ENCODE measurements at regions not wholly inside any gene's neighbourhood (a gene's known extent, or its start where the extent isn't known, plus 50 kb on each side); places are given as distances from the start of the nearest gene placed in this dataset.
A peak's percentile ranks its signal among the peaks of the same experiment; 100 is the strongest.

DNA sequence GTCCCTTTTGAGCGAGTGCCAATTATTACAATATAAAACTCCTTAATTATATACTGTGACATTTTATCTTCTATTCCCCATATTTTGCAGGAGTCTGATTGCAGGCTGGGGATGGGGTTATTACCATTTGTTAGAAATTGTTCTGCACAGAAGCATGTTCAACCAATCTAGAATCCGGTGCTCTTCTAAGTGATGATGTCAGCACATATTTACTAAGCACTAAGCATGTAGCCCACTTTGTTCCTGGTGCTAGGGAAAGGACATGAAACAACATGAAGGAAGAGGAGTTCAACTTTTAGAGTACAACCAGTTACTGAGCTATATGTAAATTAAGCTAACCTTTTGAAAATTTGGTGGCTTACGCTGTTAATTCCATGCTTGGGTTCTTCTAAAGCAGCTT, 52.8 kb upstream of the IL1RAPL2 start:
- no peak overlapping the region for H3K4me3 ChIP-seq (ENCODE audit: low read depth, low read length)
- no peak for DNase-seq (ENCODE audit: low read depth)
- TF ChIP-seq, protein P1, sequence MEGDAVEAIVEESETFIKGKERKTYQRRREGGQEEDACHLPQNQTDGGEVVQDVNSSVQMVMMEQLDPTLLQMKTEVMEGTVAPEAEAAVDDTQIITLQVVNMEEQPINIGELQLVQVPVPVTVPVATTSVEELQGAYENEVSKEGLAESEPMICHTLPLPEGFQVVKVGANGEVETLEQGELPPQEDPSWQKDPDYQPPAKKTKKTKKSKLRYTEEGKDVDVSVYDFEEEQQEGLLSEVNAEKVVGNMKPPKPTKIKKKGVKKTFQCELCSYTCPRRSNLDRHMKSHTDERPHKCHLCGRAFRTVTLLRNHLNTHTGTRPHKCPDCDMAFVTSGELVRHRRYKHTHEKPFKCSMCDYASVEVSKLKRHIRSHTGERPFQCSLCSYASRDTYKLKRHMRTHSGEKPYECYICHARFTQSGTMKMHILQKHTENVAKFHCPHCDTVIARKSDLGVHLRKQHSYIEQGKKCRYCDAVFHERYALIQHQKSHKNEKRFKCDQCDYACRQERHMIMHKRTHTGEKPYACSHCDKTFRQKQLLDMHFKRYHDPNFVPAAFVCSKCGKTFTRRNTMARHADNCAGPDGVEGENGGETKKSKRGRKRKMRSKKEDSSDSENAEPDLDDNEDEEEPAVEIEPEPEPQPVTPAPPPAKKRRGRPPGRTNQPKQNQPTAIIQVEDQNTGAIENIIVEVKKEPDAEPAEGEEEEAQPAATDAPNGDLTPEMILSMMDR (IDR thresholded peaks at IDR 0.05; ENCODE audit: insufficient read depth, low read depth, low read length, missing control alignments) = no peak

DNA sequence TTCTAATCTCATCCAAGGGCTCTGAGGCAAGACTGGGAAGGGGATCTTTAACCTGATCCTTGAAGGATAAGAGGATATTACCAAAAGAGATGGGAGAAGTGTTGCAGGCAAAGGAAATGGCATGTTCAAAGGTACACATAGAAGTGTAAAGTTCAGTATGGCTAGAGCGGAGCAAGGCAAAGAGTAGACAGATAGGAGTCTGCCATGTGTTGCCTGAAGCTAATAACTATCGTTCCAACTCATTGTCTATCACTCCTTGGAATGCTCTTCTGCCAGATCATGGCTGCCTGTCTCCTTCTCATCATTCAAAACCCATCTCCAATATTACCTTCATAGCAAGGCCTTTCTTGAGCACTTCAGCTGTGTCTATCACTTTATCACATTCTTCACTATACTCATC, 55.2 kb upstream of the IL1RAPL2 start:
- TF ChIP-seq, protein P1 (IDR thresholded peaks at IDR 0.05; ENCODE audit: insufficient read depth, low read depth, low read length, missing control alignments) = no peak
- no peak overlapping the region for H3K4me3 ChIP-seq (ENCODE audit: low read depth, low read length)
- no peak for DNase-seq (ENCODE audit: low read depth)

DNA sequence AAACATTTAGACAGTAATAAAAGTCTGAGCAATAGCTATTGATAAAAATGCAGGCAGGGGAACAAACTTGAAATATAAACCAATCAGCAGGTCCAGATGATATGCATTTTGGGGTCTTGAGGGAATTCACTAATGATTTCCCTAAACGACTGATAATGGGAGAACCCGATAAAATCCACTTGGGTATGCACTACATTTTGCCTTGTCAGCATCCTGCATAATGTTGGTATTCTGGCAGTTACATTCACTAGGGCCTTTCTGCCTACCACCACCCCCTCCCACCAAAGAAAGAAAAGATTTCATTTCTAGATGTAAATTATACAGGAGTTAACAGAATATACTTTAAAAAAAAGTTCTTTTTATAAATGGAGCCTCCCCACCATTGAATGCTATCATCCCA, 63.5 kb upstream of the IL1RAPL2 start:
- no peak overlapping the region for H3K4me3 ChIP-seq (ENCODE audit: low read depth, low read length)
- TF ChIP-seq, protein P1 (IDR thresholded peaks at IDR 0.05; ENCODE audit: insufficient read depth, low read depth, low read length, missing control alignments) = no peak
- no peak for DNase-seq (ENCODE audit: low read depth)

DNA sequence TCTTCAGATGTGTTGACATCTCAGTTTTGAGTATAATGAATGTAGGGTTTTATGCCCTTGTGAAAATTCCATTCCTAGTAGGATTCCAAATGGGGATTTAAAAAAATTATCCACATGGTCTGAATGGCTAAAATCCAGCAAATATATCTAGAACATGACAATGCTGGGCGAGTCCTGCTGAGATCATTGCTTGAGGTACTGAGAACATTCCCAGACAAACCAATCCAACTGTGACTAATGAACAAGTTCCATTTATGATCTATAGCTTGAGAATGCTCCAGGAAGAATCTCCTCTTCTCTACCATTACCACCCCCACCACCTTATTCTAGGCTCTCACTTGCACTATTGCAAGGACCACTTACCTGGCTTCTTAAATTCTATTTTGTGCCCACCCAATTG, 77.2 kb upstream of the IL1RAPL2 start:
- DNase-seq (ENCODE audit: low read depth) = no peak
- TF ChIP-seq, protein P1 (IDR thresholded peaks at IDR 0.05; ENCODE audit: insufficient read depth, low read depth, low read length, missing control alignments) = no peak
- no peak overlapping the region for H3K4me3 ChIP-seq (ENCODE audit: low read depth, low read length)

DNA sequence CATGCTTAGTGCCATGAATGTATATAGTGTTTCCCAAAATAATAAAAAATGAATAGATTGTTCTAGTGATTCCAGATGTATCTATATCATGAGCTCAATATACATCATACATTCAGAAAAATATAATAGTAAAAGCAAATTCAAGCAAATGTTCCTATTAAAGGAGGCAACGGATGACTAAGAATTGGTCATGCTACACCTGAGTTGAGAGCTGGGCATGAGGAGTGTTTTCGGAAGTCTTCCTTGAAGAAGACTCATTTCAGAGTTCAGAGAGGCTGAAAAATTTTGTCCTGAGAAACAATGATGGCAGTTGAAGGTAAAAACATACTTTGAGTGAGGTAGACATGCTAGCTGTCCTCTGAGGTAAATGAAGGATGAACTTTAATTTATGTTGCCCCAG, 79.3 kb upstream of the IL1RAPL2 start:
- TF ChIP-seq, protein P1 (IDR thresholded peaks at IDR 0.05; ENCODE audit: insufficient read depth, low read depth, low read length, missing control alignments) = no peak
- no peak for DNase-seq (ENCODE audit: low read depth)
- H3K4me3 ChIP-seq (ENCODE audit: low read depth, low read length) = no peak overlapping the region

DNA sequence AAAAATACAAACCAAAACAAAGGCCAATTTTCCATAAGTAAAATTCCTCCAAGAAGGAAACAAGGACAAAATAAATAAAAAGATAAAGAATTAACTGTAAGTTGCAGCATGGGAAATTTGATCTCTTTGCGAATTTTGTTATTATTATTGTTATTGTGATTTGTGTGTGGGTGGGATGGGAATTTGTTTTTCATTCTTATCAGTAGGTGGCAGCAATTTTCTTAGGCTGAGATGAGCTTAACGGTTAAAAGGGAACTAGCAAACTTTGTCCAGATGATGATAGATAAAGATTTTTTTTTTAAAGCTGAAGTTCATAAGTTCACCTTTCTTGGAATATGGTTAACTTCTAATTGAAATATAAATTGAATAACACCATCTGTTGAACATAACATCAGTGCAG, 83.2 kb upstream of the IL1RAPL2 start:
- no peak overlapping the region for H3K4me3 ChIP-seq (ENCODE audit: low read depth, low read length)
- DNase-seq (ENCODE audit: low read depth) = no peak
- TF ChIP-seq, protein P1 (IDR thresholded peaks at IDR 0.05; ENCODE audit: insufficient read depth, low read depth, low read length, missing control alignments) = peak; percentile 1

DNA sequence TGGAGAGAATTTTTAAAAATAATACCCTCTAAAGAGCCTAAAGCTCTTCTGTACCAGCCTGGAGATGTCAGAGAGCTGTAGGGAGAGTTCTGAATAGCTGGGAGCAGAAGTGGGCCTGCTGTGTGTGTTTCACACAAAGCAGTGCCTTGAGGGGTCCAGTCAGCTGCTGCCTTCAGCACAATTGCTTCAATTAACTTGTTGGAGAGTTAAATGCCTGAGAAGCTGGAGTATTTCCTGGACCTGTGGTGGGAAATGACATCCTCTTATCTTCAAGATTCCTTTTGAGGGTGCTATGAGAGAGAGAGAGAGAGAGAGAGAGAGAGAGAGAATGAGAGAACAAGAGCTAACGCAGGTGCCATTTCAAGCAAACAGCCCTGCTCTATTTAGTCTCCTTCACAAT, 96.2 kb upstream of the IL1RAPL2 start:
- TF ChIP-seq, protein P1 (IDR thresholded peaks at IDR 0.05; ENCODE audit: insufficient read depth, low read depth, low read length, missing control alignments) = no peak
- DNase-seq (ENCODE audit: low read depth) = no peak
- no peak overlapping the region for H3K4me3 ChIP-seq (ENCODE audit: low read depth, low read length)
